ENCODE measurements at regions not wholly inside any gene's neighbourhood (a gene's known extent, or its start where the extent isn't known, plus 50 kb on each side); places are given as distances from the start of the nearest gene placed in this dataset.

DNA sequence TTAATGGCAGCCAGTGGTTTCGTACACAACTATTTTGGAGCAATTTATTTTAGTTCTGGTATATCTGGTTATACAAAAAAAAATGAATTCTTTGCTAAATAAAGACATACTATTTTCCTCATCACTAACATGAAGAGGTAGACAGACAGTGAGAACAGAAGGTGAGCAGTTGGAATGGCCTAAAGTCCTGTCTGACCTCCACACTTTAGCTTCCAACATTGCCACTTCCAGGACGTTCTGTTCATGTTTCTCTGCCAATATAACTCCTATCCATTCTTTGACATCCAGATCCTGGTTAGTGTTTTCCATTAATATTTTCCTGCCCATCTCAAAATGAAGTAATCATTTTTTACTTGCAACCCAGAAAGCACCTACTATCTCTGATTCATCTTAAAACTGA lies 112.9 kb upstream of the FRY start:
- Histone ChIP-seq H2AFZ (ENCODE audit: low read length) (no peak overlapping the region), H3K27ac (ENCODE audit: extremely low read length, insufficient read depth, low read length) (no peak overlapping the region), H3K27me3 (ENCODE audit: control insufficient read depth in 1 of 2, insufficient read depth in 2 of 2, low read length in 2 of 2) (peaks cover 3 to 13% of the 10 kb centered on the region in 2 experiments; a peak in 3 of 5 replicates), H3K9me3 (ENCODE audit: low read length) (no peaks in the 10 kb centered on the region), H3K36me3 (replicated peaks in 1 of 2; ENCODE audit: control insufficient read depth in 1 of 2, insufficient read depth in 2 of 2, low read length in 2 of 2) (no peaks in the 10 kb centered on the region), H3K4me2 (ENCODE audit: low read depth, low read length) (no peak overlapping the region), H3K4me1 (ENCODE audit: insufficient read depth, low read length) (peaks cover 14% of the 10 kb centered on the region), H3K79me2 (ENCODE audit: insufficient read depth, low read length) (no peaks in the 10 kb centered on the region), H3K4me3 (replicated peaks in 1 of 3; ENCODE audit: insufficient read depth in 1 of 3, low read depth in 2 of 3, low read length in 3 of 3) (no peak overlapping the region), H4K20me1 (ENCODE audit: insufficient read depth, low read length) (no peaks in the 10 kb centered on the region), H3K9ac (ENCODE audit: insufficient read depth, low read depth, low read length) (no peak overlapping the region)
- WGBS (ENCODE audit: low lambda C conversion rate), result 41% methylated on average over 2 of the region's 2 CpGs
- BruUV-seq (replicated peaks), result no TSS peak
- ChIA-PET POLR2A (no interaction called here), CTCF (ENCODE audit: low intra/inter-chr PET ratio, low total read pairs) (no interaction called here)
- ATAC-seq, result no peak
- intact Hi-C loops (cut with micrococcal nuclease; ENCODE audit: unreplicated experiment) (loop anchor here (10.0 kb wide), 2 partner anchors 86 to 526 kb away; no protein-coding TSS in a partner anchor), in situ Hi-C loops (cut with HindIII; ENCODE audit: extremely low pct_ligation_motif_present, low pct_unique_long_range_greater_than_20kb) (loop anchor here (25.0 kb wide), 1 partner anchor 644 kb away; no protein-coding TSS in a partner anchor)
- FAIRE-seq, result no peak
- no peak for DNase-seq (ENCODE audit: low spot score)
- TF ChIP-seq, protein P1, sequence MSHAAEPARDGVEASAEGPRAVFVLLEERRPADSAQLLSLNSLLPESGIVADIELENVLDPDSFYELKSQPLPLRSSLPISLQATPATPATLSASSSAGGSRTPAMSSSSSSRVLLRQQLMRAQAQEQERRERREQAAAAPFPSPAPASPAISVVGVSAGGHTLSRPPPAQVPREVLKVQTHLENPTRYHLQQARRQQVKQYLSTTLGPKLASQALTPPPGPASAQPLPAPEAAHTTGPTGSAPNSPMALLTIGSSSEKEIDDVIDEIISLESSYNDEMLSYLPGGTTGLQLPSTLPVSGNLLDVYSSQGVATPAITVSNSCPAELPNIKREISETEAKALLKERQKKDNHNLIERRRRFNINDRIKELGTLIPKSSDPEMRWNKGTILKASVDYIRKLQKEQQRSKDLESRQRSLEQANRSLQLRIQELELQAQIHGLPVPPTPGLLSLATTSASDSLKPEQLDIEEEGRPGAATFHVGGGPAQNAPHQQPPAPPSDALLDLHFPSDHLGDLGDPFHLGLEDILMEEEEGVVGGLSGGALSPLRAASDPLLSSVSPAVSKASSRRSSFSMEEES (CRISPR knock-in tag; IDR thresholded peaks at IDR 0.05), result no peak
- TF ChIP-seq ZNF383 (CRISPR knock-in tag; IDR thresholded peaks at IDR 0.05; ENCODE audit: borderline replicate concordance) (no peak), ZNF468 (CRISPR knock-in tag; IDR thresholded peaks at IDR 0.05) (no peak), POLR2AphosphoS2 (IDR thresholded peaks at IDR 0.05; ENCODE audit: low read depth, low read length) (no peak), ZSCAN25 (CRISPR knock-in tag; IDR thresholded peaks at IDR 0.05) (no peak), BRCA1 (CRISPR knock-in tag; IDR thresholded peaks at IDR 0.05) (no peak), ZNF326 (CRISPR knock-in tag; IDR thresholded peaks at IDR 0.05; ENCODE audit: borderline replicate concordance) (no peak), FIP1L1 (IDR thresholded peaks at IDR 0.05; ENCODE audit: borderline replicate concordance, insufficient read depth, low read depth, low read length) (no peak), DR1 (CRISPR knock-in tag; IDR thresholded peaks at IDR 0.05) (no peak), ZSCAN21 (CRISPR knock-in tag; IDR thresholded peaks at IDR 0.05; ENCODE audit: borderline replicate concordance) (no peak), ZNF430 (CRISPR knock-in tag; IDR thresholded peaks at IDR 0.05) (no peak), WIZ (CRISPR knock-in tag; IDR thresholded peaks at IDR 0.05) (no peak), PRPF4 (IDR thresholded peaks at IDR 0.05; ENCODE audit: low read depth, low read length, poor library complexity, severe bottlenecking) (no peak)
- TF ChIP-seq, protein P2, sequence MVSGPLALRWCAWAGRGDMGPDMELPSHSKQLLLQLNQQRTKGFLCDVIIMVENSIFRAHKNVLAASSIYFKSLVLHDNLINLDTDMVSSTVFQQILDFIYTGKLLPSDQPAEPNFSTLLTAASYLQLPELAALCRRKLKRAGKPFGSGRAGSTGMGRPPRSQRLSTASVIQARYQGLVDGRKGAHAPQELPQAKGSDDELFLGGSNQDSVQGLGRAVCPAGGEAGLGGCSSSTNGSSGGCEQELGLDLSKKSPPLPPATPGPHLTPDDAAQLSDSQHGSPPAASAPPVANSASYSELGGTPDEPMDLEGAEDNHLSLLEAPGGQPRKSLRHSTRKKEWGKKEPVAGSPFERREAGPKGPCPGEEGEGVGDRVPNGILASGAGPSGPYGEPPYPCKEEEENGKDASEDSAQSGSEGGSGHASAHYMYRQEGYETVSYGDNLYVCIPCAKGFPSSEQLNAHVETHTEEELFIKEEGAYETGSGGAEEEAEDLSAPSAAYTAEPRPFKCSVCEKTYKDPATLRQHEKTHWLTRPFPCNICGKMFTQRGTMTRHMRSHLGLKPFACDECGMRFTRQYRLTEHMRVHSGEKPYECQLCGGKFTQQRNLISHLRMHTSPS (CRISPR knock-in tag; IDR thresholded peaks at IDR 0.05; ENCODE audit: low read depth), result no peak
- TF ChIP-seq, protein P3, sequence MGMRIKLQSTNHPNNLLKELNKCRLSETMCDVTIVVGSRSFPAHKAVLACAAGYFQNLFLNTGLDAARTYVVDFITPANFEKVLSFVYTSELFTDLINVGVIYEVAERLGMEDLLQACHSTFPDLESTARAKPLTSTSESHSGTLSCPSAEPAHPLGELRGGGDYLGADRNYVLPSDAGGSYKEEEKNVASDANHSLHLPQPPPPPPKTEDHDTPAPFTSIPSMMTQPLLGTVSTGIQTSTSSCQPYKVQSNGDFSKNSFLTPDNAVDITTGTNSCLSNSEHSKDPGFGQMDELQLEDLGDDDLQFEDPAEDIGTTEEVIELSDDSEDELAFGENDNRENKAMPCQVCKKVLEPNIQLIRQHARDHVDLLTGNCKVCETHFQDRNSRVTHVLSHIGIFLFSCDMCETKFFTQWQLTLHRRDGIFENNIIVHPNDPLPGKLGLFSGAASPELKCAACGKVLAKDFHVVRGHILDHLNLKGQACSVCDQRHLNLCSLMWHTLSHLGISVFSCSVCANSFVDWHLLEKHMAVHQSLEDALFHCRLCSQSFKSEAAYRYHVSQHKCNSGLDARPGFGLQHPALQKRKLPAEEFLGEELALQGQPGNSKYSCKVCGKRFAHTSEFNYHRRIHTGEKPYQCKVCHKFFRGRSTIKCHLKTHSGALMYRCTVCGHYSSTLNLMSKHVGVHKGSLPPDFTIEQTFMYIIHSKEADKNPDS (CRISPR knock-in tag; IDR thresholded peaks at IDR 0.05), result no peak
- TF ChIP-seq, protein P4, sequence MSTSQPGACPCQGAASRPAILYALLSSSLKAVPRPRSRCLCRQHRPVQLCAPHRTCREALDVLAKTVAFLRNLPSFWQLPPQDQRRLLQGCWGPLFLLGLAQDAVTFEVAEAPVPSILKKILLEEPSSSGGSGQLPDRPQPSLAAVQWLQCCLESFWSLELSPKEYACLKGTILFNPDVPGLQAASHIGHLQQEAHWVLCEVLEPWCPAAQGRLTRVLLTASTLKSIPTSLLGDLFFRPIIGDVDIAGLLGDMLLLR (CRISPR knock-in tag; IDR thresholded peaks at IDR 0.05), result no peak
- TF ChIP-seq, protein P5, sequence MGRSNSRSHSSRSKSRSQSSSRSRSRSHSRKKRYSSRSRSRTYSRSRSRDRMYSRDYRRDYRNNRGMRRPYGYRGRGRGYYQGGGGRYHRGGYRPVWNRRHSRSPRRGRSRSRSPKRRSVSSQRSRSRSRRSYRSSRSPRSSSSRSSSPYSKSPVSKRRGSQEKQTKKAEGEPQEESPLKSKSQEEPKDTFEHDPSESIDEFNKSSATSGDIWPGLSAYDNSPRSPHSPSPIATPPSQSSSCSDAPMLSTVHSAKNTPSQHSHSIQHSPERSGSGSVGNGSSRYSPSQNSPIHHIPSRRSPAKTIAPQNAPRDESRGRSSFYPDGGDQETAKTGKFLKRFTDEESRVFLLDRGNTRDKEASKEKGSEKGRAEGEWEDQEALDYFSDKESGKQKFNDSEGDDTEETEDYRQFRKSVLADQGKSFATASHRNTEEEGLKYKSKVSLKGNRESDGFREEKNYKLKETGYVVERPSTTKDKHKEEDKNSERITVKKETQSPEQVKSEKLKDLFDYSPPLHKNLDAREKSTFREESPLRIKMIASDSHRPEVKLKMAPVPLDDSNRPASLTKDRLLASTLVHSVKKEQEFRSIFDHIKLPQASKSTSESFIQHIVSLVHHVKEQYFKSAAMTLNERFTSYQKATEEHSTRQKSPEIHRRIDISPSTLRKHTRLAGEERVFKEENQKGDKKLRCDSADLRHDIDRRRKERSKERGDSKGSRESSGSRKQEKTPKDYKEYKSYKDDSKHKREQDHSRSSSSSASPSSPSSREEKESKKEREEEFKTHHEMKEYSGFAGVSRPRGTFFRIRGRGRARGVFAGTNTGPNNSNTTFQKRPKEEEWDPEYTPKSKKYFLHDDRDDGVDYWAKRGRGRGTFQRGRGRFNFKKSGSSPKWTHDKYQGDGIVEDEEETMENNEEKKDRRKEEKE (IDR thresholded peaks at IDR 0.05), result no peak
